AG10803 (cell line): ENCODE measurements at regions not wholly inside any gene's neighbourhood (a gene's known extent, or its start where the extent isn't known, plus 50 kb on each side); places are given as distances from the start of the nearest gene placed in this dataset.
A peak's percentile ranks its signal among the peaks of the same experiment; 100 is the strongest.

Experiments
- DNase-seq: peaks from one replicate; pipeline ENCODE4 v3.0.0; 2010; ENCODE audit warnings: low read depth
- H3K4me3 ChIP-seq: 2 replicates; pipeline ENCODE4 v1.5.1; 2011; ENCODE audit warnings: mild to moderate bottlenecking, low read length, control low read depth
- CTCF ChIP-seq: conservative IDR thresholded peaks from 2 replicates; pipeline ENCODE4 v1.5.1; 2011; ENCODE audit warnings: mild to moderate bottlenecking, low read length, control low read depth, inconsistent platforms

DNA sequence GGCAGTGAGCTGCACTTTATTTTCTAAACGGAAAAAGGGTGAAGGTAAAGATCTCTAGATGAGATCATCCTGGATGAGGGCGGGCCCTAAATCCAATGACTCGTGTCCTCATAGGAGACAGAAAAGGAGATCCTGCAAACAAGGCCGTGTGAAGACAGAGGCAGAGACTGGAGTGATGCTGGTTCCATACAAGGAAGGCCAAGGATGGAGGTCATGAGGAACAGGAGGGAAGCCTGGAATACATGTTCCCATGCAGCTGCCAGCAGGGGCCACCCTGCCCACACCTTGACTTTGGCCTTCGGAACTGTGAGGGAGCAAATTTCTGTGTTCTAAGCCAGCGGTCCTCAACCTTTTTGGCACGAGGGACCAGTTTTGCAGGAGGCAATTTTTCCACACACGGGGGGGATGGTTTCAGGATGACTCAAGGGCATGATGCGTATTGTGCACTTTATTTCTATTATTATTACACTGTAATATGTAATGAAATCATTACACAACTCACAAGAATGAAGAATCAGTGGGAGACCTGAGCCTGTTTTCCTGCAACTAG lies 94.3 kb downstream of the PSMG1 start:
- no peak overlapping the region for H3K4me3 ChIP-seq
- DNase-seq, result no peak
- no peak for TF ChIP-seq CTCF

- DNase-seq, result no peak
- H3K4me3 ChIP-seq, result no peak overlapping the region
- TF ChIP-seq CTCF, result no peak
Measured at GRCh38 chr21:39088031-39088370, 95.2 kb downstream of the PSMG1 start.

GRCh38 chr21:39087238-39088030 lies 95.8 kb downstream of the PSMG1 start:
- H3K4me3 ChIP-seq, result no peak overlapping the region
- DNase-seq, result no peak
- TF ChIP-seq CTCF, result no peak

DNA sequence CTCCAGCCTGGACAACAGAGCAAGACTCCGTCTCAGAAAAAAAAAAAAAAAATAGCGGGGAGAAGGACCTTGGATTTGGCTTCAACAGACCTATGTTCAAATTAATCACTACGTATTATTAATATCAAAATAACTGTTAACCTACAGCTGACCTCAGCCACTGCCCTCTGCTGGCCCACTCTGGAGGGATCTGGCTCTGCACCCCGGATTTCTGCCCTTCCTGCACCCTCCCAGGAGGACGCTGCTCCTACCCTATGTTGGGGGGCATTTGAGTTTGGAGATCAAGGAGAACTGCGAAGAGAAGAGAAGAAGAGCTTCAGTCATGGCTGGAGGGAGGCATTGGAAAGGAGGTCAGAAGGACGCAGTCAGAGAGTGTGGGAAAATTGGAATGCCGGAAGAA lies 96.7 kb downstream of the PSMG1 start:
- DNase-seq, result no peak
- TF ChIP-seq CTCF, result peak; percentile 10; the same call in 1 of the 2 replicates
- H3K4me3 ChIP-seq, result no peak overlapping the region

DNA sequence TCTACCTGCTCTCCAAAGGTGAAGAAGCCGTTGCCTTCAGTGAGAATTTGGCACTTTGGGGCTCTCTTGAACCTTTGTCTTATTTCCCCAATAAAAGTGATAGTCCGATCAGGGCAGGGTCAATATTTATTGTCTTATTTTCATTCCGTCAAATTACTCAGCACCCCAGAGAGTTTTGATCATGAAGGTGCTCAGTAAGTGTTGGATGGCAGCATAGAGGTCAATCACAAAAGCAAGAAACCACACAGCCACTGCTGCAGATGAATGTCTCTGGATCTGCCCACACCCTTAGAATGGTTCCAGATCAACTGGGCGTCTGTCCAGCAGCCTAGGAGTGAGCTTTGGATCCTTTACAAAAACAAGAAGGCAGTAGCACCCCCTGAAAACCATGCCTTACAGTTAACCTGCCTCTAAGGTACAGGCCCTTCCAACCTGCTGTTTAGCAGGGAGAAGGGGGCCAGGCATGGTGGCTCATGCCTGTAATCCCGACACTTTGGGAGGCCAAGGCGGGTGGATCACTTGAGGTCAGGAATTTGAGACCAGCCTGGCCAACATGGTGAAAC lies 97.3 kb downstream of the PSMG1 start:
- no peak for DNase-seq
- H3K4me3 ChIP-seq, result no peak overlapping the region
- no peak for TF ChIP-seq CTCF

- no peak for DNase-seq
- H3K4me3 ChIP-seq, result no peak overlapping the region
- TF ChIP-seq CTCF, result no peak
Measured at GRCh38 chr21:39084979-39085729, 98.1 kb downstream of the PSMG1 start.
